GM12872 (cell line): ENCODE measurements at regions not wholly inside any gene's neighbourhood (a gene's known extent, or its start where the extent isn't known, plus 50 kb on each side); places are given as distances from the start of the nearest gene placed in this dataset.

ENCODE experiments used
- TF ChIP-seq, protein P1 (sequence below): IDR thresholded peaks from 3 replicates; pipeline ENCODE4 v1.5.1; 2011; ENCODE audit warnings: low read depth, mild to moderate bottlenecking, low read length, moderate library complexity; ENCODE audit not compliant: insufficient read depth

DNA sequence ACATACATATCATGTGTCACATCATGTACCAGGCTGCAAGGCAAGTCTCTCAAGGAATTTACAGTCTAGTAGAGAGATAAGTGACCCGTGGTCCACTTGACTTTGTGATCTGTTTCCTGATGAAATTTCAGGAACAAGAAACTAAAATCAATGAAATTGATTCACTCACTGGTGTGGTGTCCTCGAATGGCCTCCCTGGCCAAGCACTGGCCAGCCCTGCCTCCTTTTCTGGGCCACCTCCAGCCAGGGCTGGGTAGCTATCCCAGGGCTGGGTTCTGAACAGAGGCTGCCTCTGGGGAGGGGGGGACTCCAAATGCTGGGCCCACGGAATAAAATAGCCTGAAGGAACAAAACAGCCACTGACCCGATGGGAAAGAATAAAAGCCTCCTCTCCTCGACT, 182.2 kb downstream of the HERPUD2 start:
- TF ChIP-seq, protein P1, sequence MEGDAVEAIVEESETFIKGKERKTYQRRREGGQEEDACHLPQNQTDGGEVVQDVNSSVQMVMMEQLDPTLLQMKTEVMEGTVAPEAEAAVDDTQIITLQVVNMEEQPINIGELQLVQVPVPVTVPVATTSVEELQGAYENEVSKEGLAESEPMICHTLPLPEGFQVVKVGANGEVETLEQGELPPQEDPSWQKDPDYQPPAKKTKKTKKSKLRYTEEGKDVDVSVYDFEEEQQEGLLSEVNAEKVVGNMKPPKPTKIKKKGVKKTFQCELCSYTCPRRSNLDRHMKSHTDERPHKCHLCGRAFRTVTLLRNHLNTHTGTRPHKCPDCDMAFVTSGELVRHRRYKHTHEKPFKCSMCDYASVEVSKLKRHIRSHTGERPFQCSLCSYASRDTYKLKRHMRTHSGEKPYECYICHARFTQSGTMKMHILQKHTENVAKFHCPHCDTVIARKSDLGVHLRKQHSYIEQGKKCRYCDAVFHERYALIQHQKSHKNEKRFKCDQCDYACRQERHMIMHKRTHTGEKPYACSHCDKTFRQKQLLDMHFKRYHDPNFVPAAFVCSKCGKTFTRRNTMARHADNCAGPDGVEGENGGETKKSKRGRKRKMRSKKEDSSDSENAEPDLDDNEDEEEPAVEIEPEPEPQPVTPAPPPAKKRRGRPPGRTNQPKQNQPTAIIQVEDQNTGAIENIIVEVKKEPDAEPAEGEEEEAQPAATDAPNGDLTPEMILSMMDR, result no peak

DNA sequence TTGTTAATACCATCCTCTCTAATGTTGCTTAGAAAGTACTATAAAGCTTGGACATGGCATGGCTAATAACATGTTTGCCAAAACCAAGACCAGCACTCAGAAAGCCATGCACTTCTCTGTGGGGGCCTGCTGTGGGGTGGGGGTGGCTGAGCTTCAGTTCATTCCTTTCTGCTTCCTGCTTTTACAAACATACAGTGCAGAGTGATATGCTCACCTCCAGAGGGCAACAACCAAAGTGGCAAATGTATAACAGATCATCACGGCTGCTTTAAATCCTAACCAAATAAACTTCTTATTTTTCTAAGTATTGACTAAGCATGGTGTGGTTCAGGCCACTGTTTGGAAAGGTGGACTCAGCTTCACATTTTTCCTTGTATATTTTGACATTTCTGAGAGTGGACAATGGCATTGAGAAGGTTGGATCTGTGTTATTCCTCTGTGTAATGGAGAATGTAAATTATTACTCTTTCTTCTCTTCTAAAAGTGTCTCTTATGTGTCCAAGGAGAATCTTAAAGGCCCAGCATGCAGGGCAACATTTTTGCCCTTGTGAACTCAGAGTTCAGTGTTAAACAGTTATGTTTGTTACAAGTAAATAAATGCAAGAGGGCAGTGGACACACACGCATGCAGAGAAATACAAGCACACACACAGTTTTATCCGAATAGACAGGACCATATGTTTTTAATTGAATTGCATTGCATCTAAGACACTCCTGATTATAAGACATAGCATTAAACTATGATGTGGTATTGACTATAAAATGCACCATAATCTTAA, 186.1 kb downstream of the HERPUD2 start:
- TF ChIP-seq, protein P1, result no peak

DNA sequence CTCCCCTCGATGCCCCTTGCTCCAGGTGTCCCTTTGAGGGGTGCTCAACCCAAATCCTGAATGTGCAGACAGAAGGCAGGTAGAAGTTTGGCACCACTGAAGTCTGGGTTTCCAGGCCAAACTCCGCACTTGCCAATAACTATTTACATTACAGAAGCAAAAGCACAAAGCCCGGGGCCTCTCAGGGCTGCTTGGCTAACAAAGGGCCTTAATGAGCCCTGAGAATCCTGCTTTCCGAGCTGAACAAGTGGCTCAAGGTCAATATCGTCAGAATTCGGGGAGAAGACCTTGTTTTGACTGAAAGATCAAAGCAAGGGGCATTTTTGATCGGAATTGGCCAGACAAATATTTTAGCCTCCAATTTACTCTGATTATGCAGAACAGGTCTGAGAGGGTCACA, 189.9 kb downstream of the HERPUD2 start:
- TF ChIP-seq, protein P1, result no peak

DNA sequence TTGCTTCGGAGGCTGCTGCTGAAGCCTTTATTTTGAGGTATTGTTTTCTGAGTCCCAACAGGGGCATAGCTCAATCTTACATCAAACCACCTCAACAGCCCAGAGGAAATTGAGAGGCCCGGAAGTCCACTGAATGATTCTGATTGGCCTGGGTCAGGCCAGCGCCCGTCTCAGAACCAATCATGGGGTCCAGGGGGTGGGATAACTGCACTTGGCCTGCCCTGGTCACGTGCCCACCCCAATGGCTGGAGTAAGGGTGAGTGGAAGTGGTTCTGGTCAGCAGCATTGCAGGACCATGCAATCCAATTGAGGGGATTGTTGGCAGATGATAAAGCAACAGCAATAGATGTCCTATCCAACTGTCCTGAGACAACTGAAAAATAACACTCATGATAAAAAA, 190.6 kb downstream of the HERPUD2 start:
- TF ChIP-seq, protein P1, result no peak

DNA sequence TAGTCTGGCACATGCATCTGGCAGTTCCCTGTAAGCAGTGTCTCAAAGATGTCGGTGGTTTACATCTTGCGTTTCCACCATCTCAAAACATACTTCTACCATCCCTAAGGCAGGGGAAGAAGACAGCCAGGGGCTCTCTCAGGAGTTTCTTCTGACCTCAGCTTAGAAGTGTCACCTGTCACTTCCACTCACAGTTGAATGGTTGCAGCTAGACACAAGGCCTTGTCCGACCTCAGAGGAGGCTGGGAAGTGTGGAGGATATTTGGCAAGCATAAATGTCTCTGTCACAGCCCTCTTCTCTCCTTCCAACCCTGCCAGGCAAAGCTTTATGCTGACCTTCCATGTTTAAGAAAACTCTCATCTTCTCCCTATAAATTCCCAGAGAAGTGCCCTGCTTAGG, 193.3 kb downstream of the HERPUD2 start:
- TF ChIP-seq, protein P1, result no peak

DNA sequence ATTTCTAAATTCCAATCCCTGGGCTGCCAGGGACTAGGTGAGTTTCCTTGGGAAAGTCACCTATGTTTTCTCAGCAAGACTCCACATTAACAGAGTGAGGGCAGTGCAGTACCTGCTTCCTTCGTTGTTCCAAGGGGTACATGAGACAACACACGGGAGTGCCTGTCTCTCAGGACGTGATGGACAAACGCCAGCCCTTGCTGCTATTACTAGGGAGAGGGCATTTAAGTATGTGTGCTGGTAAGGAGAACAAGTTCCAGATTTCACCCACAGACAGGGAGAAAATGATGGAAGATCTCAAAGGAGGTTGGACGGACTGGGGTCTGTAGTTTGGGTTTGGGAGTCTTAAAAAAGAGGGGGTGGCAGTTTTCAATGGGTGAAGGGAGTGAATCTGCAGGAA, 195.7 kb downstream of the HERPUD2 start:
- TF ChIP-seq, protein P1, result no peak

DNA sequence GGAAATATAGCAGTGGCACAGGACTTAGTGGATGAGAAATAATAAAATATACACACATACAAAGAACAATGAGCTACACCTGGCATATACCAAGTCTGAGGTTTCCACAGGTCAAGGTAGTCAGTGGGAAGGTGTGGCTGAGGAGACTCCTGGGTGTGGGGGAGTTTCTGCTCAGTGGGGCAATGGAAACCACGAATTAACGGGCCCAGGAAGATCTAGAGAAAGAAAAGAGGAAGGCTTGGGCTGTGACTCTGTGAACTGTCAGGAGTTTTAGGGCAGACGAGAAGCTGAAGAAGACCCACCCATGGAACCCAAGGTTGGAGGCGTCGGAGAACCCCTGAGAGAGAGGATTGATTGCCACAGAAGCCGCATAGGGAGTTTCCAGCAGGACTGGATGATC, 196.5 kb downstream of the HERPUD2 start:
- TF ChIP-seq, protein P1, result no peak
